ENCODE measurements at regions not wholly inside any gene's neighbourhood (a gene's known extent, or its start where the extent isn't known, plus 50 kb on each side); places are given as distances from the start of the nearest gene placed in this dataset.

DNA sequence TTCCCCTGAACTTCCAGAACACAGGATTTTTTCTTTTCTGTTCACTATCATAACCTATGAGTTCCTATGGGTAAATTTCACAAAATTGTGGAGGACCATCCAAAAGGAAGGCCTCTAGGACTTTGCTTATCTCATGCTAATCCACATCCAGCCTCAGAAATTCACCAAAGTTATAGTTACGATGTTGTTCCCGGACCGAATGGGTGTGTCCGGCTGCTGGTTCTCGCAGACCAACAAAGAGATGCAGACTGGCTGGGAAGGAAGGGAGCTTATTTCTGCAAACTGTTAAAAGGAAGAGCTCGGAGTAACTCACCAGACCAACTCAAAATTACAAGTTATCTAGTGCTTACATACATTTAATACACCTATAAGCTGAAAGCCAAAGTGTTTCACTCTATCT lies 882.9 kb upstream of the SPRY2 start:
- CTCF ChIA-PET = no interaction called here
- H3K4me3 ChIP-seq (ENCODE audit: low read depth, low read length) = no peak overlapping the region
- DNase-seq (ENCODE audit: low read depth, low spot score) = no peak
- TF ChIP-seq, protein P1, sequence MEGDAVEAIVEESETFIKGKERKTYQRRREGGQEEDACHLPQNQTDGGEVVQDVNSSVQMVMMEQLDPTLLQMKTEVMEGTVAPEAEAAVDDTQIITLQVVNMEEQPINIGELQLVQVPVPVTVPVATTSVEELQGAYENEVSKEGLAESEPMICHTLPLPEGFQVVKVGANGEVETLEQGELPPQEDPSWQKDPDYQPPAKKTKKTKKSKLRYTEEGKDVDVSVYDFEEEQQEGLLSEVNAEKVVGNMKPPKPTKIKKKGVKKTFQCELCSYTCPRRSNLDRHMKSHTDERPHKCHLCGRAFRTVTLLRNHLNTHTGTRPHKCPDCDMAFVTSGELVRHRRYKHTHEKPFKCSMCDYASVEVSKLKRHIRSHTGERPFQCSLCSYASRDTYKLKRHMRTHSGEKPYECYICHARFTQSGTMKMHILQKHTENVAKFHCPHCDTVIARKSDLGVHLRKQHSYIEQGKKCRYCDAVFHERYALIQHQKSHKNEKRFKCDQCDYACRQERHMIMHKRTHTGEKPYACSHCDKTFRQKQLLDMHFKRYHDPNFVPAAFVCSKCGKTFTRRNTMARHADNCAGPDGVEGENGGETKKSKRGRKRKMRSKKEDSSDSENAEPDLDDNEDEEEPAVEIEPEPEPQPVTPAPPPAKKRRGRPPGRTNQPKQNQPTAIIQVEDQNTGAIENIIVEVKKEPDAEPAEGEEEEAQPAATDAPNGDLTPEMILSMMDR (IDR thresholded peaks at IDR 0.05; ENCODE audit: insufficient read depth, low read length, missing control alignments) = no peak
- POLR2A ChIA-PET = no interaction called here

DNA sequence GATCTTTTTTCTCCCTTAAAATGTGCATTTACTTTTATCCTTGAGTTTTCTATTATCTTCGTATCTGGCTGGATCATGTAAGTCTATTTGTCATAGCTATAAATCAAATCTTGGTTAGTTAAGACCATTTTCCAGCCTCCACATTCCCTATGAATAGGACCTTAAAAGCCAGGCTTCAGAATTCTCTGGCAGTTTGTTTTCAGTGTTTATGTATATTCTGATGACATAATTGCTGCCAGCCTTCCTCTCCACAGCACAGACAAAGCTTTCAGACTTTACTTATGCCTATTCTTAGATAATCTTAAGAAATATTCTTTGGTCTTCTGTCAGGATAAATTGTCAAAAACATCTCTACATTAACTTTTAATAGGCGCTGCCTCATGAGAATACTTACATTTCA lies 870.8 kb upstream of the SPRY2 start:
- ChIA-PET POLR2A (no interaction called here), CTCF (no interaction called here)
- H3K4me3 ChIP-seq (ENCODE audit: low read depth, low read length) = no peak overlapping the region
- DNase-seq (ENCODE audit: low read depth, low spot score) = no peak
- TF ChIP-seq, protein P1 (IDR thresholded peaks at IDR 0.05; ENCODE audit: insufficient read depth, low read length, missing control alignments) = no peak

DNA sequence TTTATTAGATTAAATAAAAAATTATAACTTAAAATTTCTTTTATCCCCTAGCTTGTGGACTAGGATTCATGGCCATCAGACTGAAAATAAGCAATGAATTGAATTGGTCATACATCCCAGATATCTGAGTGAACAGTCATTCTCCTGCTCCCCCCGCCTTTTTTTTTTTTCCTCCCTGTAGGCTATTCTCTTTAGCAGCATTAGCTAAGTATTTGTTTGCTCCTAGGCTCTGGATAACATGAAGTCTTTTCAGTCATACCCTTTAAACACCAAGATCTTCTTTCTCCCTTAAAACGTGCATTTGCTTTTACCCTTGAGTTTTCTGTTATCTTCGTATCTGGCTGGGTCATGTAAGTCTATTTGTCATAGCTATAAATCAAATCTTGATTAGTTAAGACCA lies 866.7 kb upstream of the SPRY2 start:
- CTCF ChIA-PET = no interaction called here
- TF ChIP-seq, protein P1 (IDR thresholded peaks at IDR 0.05; ENCODE audit: insufficient read depth, low read length, missing control alignments) = no peak
- no peak overlapping the region for H3K4me3 ChIP-seq (ENCODE audit: low read depth, low read length)
- POLR2A ChIA-PET = no interaction called here
- no peak for DNase-seq (ENCODE audit: low read depth, low spot score)

DNA sequence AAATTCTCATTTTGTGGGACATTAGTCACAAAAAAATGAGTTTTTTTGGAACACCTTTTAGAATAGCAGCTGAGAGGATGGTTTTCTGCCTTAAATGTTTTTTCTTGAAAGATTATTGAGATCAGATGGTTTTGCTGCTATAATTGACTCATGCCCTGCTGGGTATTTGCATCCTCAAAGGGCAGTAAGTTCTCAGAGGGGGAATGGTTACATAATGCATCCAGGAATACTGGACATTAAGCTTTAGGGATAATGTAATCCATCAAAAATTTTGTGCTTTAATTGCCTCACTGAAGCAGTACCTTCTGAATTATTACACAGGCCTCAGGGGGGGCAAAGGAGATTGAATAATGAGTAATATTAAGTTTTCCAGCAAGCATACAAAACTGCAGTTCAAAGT lies 866.3 kb upstream of the SPRY2 start:
- no peak overlapping the region for H3K4me3 ChIP-seq (ENCODE audit: low read depth, low read length)
- TF ChIP-seq, protein P1 (IDR thresholded peaks at IDR 0.05; ENCODE audit: insufficient read depth, low read length, missing control alignments) = no peak
- POLR2A ChIA-PET = no interaction called here
- CTCF ChIA-PET = no interaction called here
- DNase-seq (ENCODE audit: low read depth, low spot score) = no peak

DNA sequence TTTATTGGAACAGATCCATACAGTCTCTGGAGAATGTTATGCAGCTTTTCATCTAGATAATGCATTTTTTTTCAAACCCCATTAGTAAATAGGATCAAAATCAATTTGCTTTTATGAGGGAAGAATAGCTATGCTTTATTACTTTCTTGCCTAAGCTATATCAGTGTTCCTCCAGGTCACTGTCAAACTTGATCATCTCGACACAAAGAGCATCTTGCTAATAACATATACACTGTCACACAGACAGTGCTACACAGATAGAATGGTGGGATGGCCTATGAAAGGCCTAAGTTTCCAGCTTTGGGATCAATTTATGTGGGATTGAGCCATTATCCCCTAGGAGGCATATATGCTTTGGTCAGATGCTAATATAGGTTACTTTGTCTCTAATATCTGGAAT lies 862.9 kb upstream of the SPRY2 start:
- CTCF ChIA-PET = no interaction called here
- POLR2A ChIA-PET = no interaction called here
- DNase-seq (ENCODE audit: low read depth, low spot score) = no peak
- no peak overlapping the region for H3K4me3 ChIP-seq (ENCODE audit: low read depth, low read length)
- TF ChIP-seq, protein P1 (IDR thresholded peaks at IDR 0.05; ENCODE audit: insufficient read depth, low read length, missing control alignments) = no peak

DNA sequence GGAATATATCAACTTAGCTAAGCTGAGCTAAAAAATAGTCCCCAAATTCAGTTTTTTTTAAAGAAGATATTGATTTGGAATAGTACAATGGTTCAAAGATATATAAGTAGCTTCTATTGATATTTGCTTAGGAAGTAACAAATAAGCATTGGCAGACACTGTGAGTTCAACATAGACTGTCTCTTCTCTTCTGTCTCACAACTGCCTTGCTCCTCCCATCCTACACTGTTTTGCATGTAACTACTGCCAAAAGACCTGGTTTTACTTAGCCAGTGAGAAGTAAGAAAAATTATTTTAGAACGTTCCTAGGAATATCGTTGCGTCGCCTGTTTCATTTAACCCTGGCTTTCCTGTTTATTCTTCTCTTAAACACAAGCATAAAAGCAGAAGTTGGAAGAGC lies 859.0 kb upstream of the SPRY2 start:
- H3K4me3 ChIP-seq (ENCODE audit: low read depth, low read length) = no peak overlapping the region
- TF ChIP-seq, protein P1 (IDR thresholded peaks at IDR 0.05; ENCODE audit: insufficient read depth, low read length, missing control alignments) = no peak
- ChIA-PET POLR2A (no interaction called here), CTCF (no interaction called here)
- DNase-seq (ENCODE audit: low read depth, low spot score) = no peak
